IMR-90 (cell line): ENCODE measurements at regions not wholly inside any gene's neighbourhood (a gene's known extent, or its start where the extent isn't known, plus 50 kb on each side); places are given as distances from the start of the nearest gene placed in this dataset.

Source experiments
- ATAC-seq: fragments of 200-7000 bp; cut with Tn5 transposase; 2 replicates; pipeline ENCODE4 v1.9.1; 2020; ENCODE audit warnings: low read depth, mild to moderate bottlenecking, moderate library complexity
- BruUV-seq: library from RNA; stranded (reverse); fragments of 400-500 nt; replicated peaks from 2 replicates; lab custom pipeline; 2021; lab: Mats Ljungman, UMichigan
- CTCF ChIA-PET: fragments of 300-600 bp; formaldehyde crosslinking; extraction: SDS; loops from one replicate; lab custom pipeline; 2021; ENCODE audit warnings: antibody characterized with exemption; lab: Yijun Ruan, JAX
- POLR2A ChIA-PET: fragments of 300-600 bp; sonication (Branson Sonifier 250); formaldehyde crosslinking; loops from one replicate; lab custom pipeline; 2022; ENCODE audit warnings: antibody characterized with exemption; ENCODE audit not compliant: unreplicated experiment; lab: Charles Lee
- DNase-seq: peaks from one replicate; pipeline ENCODE4 v3.0.0; 2013
- H2AFZ ChIP-seq: replicated peaks from 2 replicates; pipeline ENCODE3; 2013; ENCODE audit warnings: low read length, mild to moderate bottlenecking; ENCODE audit not compliant: poor library complexity
- H2AK5ac ChIP-seq: 2 replicates; pipeline ENCODE4 v1.6.1; 2013; ENCODE audit warnings: low read depth, low read length, inconsistent platforms
- H2AK9ac ChIP-seq: replicated peaks from 2 replicates; pipeline ENCODE3; 2013; ENCODE audit warnings: mild to moderate bottlenecking, low read depth, low read length, moderate library complexity; ENCODE audit not compliant: poor library complexity
- H2BK120ac ChIP-seq: 2 replicates; pipeline ENCODE4 v1.6.1; 2013; ENCODE audit warnings: low read depth, low read length, inconsistent platforms
- H2BK15ac ChIP-seq: 3 replicates; pipeline ENCODE4 v1.6.1; 2013; ENCODE audit warnings: low read depth, low read length, inconsistent platforms
- H2BK20ac ChIP-seq: 2 replicates; pipeline ENCODE4 v1.6.1; 2013; ENCODE audit warnings: low read depth, mild to moderate bottlenecking, inconsistent platforms, low read length, moderate library complexity
- H2BK5ac ChIP-seq: 2 replicates; pipeline ENCODE4 v1.6.1; 2013; ENCODE audit warnings: mild to moderate bottlenecking, low read depth, low read length, inconsistent platforms; ENCODE audit not compliant: poor library complexity, severe bottlenecking
- H3K14ac ChIP-seq: replicated peaks from 2 replicates; pipeline ENCODE4 v1.6.1; 2013; ENCODE audit warnings: low read depth, low read length, inconsistent platforms
- H3K18ac ChIP-seq: 2 replicates; pipeline ENCODE4 v1.6.1; 2013; ENCODE audit warnings: low read depth, low read length, control low read depth
- H3K23ac ChIP-seq: 2 replicates; pipeline ENCODE4 v1.6.1; 2013; ENCODE audit warnings: low read depth, low read length, inconsistent platforms
- H3K27ac ChIP-seq: 2 replicates; pipeline ENCODE4 v1.5.1; 2013; ENCODE audit warnings: mild to moderate bottlenecking, control low read depth, low read length; ENCODE audit not compliant: insufficient read depth
- H3K27me3 ChIP-seq: 2 replicates; pipeline ENCODE4 v1.6.1; 2013; ENCODE audit warnings: low read length; ENCODE audit not compliant: control insufficient read depth, insufficient read depth
- H3K36me3 ChIP-seq: 2 replicates; pipeline ENCODE4 v1.6.1; 2013; ENCODE audit warnings: low read length, mixed read lengths; ENCODE audit not compliant: control insufficient read depth, insufficient read depth
- H3K4ac ChIP-seq: 2 replicates; pipeline ENCODE4 v1.6.1; 2013; ENCODE audit warnings: low read depth, low read length, inconsistent platforms
- H3K4me1 ChIP-seq: 2 replicates; pipeline ENCODE4 v1.6.1; 2013; ENCODE audit warnings: low read length, mixed read lengths; ENCODE audit not compliant: control insufficient read depth, insufficient read depth
- H3K4me2 ChIP-seq: 2 replicates; pipeline ENCODE4 v1.6.1; 2013; ENCODE audit warnings: low read depth, mild to moderate bottlenecking, control low read depth, low read length, moderate library complexity
- H3K4me3 ChIP-seq: 2 replicates; pipeline ENCODE4 v1.5.1; 2013; ENCODE audit warnings: low read depth, mild to moderate bottlenecking, control low read depth, low read length, moderate library complexity; ENCODE audit not compliant: insufficient read depth
- H3K56ac ChIP-seq: 2 replicates; pipeline ENCODE4 v1.6.1; 2013; ENCODE audit warnings: low read length, inconsistent platforms; ENCODE audit not compliant: insufficient read depth; ENCODE audit errors: extremely low read depth
- H3K79me1 ChIP-seq, 2 experiments: 2 replicates each; pipeline ENCODE4 v1.6.1; 2013; ENCODE audit warnings: low read length in 2 of 2, inconsistent platforms in 1 of 2, low read depth in 1 of 2
- H3K9ac ChIP-seq: 2 replicates; pipeline ENCODE4 v1.6.1; 2013; ENCODE audit warnings: low read depth, low read length, control low read depth
- H3K9me1 ChIP-seq: 2 replicates; pipeline ENCODE4 v1.6.1; 2013; ENCODE audit warnings: low read length, inconsistent platforms; ENCODE audit not compliant: insufficient read depth
- H3K9me3 ChIP-seq: 2 replicates; pipeline ENCODE4 v1.6.1; 2013; ENCODE audit warnings: low read length; ENCODE audit not compliant: control insufficient read depth, insufficient read depth
- H4K20me1 ChIP-seq: 2 replicates; pipeline ENCODE4 v1.6.1; 2013; ENCODE audit warnings: low read length, inconsistent platforms; ENCODE audit not compliant: insufficient read depth
- H4K5ac ChIP-seq: 2 replicates; pipeline ENCODE4 v1.6.1; 2013; ENCODE audit warnings: mild to moderate bottlenecking, low read depth, low read length, control low read depth
- H4K8ac ChIP-seq, 2 experiments: 2 replicates each; pipeline ENCODE4 v1.6.1; 2013; ENCODE audit warnings: low read depth in 2 of 2, low read length in 2 of 2, control low read depth in 1 of 2, inconsistent platforms in 1 of 2
- H4K91ac ChIP-seq: 2 replicates; pipeline ENCODE4 v1.6.1; 2013; ENCODE audit warnings: low read depth, low read length, inconsistent platforms; ENCODE audit not compliant: insufficient read depth
- FOS ChIP-seq: fragments of 150-350 bp; IDR thresholded peaks from 2 replicates; pipeline ENCODE4 v1.6.1; 2016; ENCODE audit warnings: low read depth, low read length
- RAD21 ChIP-seq: IDR thresholded peaks from 2 replicates; pipeline ENCODE4 v1.6.1; 2012; ENCODE audit warnings: low read length, improper control_type of control experiment
- WGBS, 2 experiments: methylation state at CpG; one replicate each; pipeline versions ENCODE4 v1.1.5 to v1.1.7; 2013; ENCODE audit warnings: missing lambda C conversion rate in 2 of 2; ENCODE audit not compliant: insufficient read length in 1 of 2; ENCODE audit errors: extremely low coverage in 2 of 2; 5-methylcytosine and 5-hydroxymethylcytosine counted together
- dilution Hi-C: fragments of 300-500 bp; cut with HindIII; formaldehyde crosslinking; loops from one replicate; pipeline ENCODE4 v1.14.3; 2018; ENCODE audit warnings: low sequenced_read_pairs; ENCODE audit not compliant: unreplicated experiment
- in situ Hi-C: fragments of 300-500 bp; cut with MboI; formaldehyde crosslinking; loops from 3 replicates; pipeline ENCODE4 v1.14.3; 2019; ENCODE audit warnings: low sequenced_read_pairs, inconsistent platforms, mixed read lengths
- intact Hi-C: fragments of 100-400 bp; cut with micrococcal nuclease; formaldehyde crosslinking; loops from 2 replicates; pipeline ENCODE4 v1.10.0; 2022

DNA sequence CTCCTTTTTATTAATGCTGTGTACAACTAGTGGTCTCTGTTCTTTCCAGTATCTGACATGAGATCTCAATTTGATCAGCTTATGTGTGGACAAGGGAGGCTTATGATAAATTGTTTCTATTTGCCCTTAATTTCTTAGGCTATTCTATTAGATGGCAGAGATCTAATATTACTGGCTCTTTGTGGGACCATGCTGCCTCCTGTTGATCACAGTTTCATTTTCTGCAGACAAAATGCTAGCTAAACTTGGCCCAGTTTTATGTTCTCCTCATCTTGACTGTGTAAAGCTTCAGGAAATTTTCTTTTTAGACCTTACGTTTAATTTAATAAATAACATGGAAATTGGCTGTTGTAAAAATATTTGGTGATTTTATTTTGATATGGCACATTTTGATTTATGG is 627.1 kb upstream of the AADAT start:
- Histone ChIP-seq H2AFZ (no peak overlapping the region), H3K27me3 (no peaks in the 10 kb centered on the region), H2BK15ac (no peak overlapping the region), H3K9ac (no peak overlapping the region), H4K8ac (no peak overlapping the region), H3K4me2 (no peak overlapping the region), H2AK9ac (no peak overlapping the region), H3K9me3 (peaks cover 6% of the 10 kb centered on the region; the same call in 1 of the 2 replicates), H3K4ac (no peak overlapping the region), H2BK120ac (no peak overlapping the region), H4K91ac (no peak overlapping the region), H3K4me3 (no peak overlapping the region), H4K5ac (no peak overlapping the region), H2BK5ac (no peak overlapping the region), H3K18ac (no peak overlapping the region), H3K79me1 (no peaks in the 10 kb centered on the region), H3K56ac (no peak overlapping the region), H3K36me3 (no peaks in the 10 kb centered on the region), H4K20me1 (no peaks in the 10 kb centered on the region), H3K27ac (no peak overlapping the region), H2AK5ac (no peak overlapping the region), H3K14ac (no peak overlapping the region), H3K4me1 (no peaks in the 10 kb centered on the region), H3K9me1 (no peaks in the 10 kb centered on the region), H2BK20ac (no peak overlapping the region), H3K23ac (no peak overlapping the region)
- peak; percentile 6; the same call in 1 of the 2 replicates for TF ChIP-seq RAD21
- no peak for TF ChIP-seq FOS
- WGBS, 2 experiments, result no CpG with 5 or more reads among the region's 1 CpG
- in situ Hi-C loops, result no loop called here
- DNase-seq (no peak), ATAC-seq (no peak)
- CTCF ChIA-PET, result no interaction called here
- dilution Hi-C loops, result no loop called here
- intact Hi-C loops, result loop anchor here (5.0 kb wide), 1 partner anchor 410 kb away; no protein-coding TSS in a partner anchor
- BruUV-seq, result no TSS peak
- POLR2A ChIA-PET, result no interaction called here
